Esophagus squamous epithelium (tissue), 4 donors: ENCODE measurements at regions not wholly inside any gene's neighbourhood (a gene's known extent, or its start where the extent isn't known, plus 50 kb on each side); places are given as distances from the start of the nearest gene placed in this dataset.

ENCODE experiments used
- POLR2A ChIP-seq, 4 donors: fragments of 450-650 bp; IDR thresholded peaks; one replicate each; pipeline ENCODE4 v1.6.1; 2017; ENCODE audit warnings: antibody characterized with exemption in 4 of 4, mild to moderate bottlenecking in 4 of 4, moderate library complexity in 3 of 4
- TF ChIP-seq, protein P1 (sequence below), 6 experiments: fragments of 450-650 bp in 4 of 6; fragments of 200-600 bp in 2 of 6; sonication (generic) in 2 of 6; IDR thresholded peaks; one replicate each; pipeline ENCODE4 v1.5.1; 2016 to 2019; ENCODE audit warnings: antibody characterized with exemption in 6 of 6, mild to moderate bottlenecking in 4 of 6, moderate library complexity in 4 of 6

GRCh38 chr2:103817746-103818145 is 1036.2 kb upstream of the POU3F3 start:
- no peak for TF ChIP-seq POLR2A (IDR thresholded peaks at IDR 0.05)
- TF ChIP-seq, protein P1, sequence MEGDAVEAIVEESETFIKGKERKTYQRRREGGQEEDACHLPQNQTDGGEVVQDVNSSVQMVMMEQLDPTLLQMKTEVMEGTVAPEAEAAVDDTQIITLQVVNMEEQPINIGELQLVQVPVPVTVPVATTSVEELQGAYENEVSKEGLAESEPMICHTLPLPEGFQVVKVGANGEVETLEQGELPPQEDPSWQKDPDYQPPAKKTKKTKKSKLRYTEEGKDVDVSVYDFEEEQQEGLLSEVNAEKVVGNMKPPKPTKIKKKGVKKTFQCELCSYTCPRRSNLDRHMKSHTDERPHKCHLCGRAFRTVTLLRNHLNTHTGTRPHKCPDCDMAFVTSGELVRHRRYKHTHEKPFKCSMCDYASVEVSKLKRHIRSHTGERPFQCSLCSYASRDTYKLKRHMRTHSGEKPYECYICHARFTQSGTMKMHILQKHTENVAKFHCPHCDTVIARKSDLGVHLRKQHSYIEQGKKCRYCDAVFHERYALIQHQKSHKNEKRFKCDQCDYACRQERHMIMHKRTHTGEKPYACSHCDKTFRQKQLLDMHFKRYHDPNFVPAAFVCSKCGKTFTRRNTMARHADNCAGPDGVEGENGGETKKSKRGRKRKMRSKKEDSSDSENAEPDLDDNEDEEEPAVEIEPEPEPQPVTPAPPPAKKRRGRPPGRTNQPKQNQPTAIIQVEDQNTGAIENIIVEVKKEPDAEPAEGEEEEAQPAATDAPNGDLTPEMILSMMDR (IDR thresholded peaks at IDR 0.05), result no peak
